UCSD-AML1 (cell line): ENCODE measurements at regions not wholly inside any gene's neighbourhood (a gene's known extent, or its start where the extent isn't known, plus 50 kb on each side); places are given as distances from the start of the nearest gene placed in this dataset.

Source experiments
- DNase-seq: peaks from one replicate; lab custom pipeline; 2025; ENCODE audit not compliant: unreplicated experiment; lab: John Stamatoyannopoulos, UW

DNA sequence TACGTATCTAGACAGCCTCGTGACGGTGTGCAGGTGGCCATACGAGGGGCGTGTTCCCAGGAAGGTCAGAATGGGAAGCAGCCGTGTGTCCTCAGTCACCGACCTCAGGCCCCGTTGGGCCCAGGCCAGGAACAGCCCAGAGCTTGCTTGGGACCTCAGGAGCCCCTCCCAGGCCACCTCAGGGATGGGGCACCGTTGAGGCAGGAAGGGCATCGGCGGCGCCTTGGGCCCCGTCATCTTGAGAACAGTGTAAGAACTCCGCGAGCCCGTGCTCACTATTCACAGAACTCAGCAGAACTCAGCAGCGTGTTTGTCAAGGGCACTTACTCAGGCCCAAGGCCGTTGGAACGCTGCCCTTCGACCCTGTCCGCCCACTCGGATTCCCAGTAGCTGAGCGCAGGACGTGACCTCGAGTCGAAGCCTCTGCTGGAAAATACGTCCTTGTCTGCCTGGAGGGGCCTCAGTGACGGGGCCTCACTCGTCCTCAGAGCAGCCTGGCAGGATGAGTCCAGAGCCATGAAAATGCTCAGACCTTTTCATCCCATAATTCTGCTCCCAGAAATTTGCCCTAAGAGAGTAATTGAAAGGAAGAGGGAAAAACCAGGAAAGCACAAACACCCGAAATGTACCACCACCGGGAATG lies 1134.8 kb downstream of the BRD1 start:
- DNase-seq = no peak

DNA sequence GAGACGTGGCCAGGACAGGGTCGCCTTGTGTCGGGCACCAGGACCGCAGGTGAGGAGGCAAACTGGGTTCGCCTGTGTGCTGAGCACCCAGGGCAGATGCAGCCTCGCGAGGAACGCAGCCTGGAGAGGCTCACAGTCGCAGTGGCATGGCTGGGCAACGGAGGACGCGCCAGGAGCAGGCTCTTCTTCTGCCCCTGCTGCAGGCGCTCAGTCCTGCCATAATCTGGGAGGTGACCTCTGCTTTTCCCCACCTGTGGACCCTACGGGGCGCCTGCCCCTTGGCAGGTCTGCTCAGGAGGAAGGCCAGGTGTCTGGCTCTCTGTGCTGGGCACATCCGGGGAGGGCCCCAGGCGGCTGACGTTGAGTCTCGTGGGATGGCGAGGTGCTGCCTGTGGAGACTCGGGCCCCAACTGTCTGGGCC lies 1136.2 kb downstream of the BRD1 start:
- DNase-seq = no peak

DNA sequence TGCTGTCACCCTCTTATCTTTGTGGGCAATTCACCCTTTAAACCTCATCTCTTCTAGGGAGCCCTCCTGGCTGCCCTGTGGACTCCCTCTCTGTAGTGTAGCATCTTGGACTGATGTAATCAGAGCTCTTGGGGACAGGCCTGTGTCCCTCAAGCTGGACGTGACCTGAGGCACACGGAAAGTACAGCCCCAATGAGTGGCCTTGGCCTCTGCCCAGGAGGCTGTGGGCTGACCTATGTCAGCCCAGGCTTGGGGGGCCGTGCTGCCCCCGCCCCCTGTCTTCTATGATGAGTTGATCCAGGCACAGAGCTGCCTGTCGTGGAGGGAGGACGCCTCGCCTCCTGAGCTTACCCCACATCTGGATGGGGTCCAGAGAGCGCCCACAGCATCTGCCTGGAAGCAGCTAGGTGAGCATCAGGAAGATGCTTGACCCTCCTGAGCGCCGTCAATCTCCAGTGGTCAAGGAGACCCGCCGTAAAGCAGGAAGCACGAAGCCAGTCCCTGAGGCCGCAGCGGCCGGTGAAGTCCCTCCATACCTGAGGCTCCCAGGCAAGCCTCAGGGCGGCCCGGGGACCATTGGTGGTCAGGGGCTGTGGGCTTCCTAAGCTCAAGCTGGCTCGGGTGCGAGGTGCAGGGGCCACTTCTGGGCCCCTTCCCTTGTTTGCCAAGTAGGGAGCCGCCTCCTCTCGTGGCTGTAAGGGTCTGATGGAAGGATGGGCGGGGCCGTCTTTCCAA lies 1136.9 kb downstream of the BRD1 start:
- DNase-seq = no peak

DNA sequence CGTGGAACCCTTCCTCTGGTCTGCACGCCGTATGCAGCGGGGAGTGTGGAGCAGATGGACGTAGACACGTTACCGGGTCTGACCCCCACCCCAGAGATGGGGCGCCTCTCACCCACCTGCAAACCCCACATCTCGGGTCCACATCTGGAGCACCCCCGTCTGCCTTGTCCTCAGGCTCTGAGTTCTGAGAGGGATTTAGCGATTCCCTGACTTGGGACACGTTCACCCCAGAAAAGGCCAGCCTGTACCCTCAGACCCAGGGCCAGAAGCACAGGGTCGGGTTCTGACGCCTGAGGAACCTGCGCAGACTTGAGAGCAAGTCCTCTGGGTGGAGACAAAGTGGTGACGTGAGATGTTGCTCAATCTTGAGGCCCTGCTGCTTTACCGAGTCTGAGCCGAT lies 1138.5 kb downstream of the BRD1 start:
- no peak for DNase-seq

DNA sequence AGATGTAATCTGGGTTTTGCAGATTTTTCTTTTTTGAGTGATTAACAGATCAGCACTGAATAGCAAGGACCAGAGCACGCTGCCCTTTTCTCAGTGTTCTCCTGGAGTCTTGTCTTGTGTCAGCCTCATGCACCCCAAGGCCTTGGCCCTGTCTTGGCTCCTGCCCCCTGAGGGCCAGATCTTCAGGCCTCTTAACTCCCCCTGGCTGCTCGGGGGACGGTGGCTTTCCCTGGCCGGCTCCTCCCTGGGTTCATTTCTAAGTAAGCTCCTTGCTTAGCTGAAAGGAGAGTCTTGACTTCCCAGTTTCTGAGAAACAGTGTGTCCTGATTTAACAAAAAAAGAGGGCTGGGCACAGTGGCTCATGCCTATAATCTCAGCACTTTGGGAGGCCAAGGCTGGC lies 1139.3 kb downstream of the BRD1 start:
- no peak for DNase-seq

DNA sequence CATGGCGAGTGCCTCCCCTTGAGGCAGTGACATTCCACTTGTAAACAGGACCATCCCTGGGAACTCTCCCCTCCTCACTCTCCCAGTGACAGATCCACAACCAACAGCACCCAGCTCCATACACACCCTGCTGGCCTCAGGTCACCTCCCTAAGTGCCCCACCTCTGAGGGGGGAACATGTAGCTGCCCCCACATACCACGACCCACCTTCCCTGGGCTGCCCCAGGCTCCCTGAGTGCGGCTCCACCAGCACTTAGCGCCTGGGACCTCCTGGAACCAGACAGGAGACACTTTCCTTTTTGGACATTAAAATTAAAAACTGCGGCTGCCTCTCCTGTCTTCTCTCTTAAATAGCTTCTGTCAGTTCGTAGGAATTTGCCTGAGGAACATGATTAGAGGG lies 1140.1 kb downstream of the BRD1 start:
- no peak for DNase-seq

DNA sequence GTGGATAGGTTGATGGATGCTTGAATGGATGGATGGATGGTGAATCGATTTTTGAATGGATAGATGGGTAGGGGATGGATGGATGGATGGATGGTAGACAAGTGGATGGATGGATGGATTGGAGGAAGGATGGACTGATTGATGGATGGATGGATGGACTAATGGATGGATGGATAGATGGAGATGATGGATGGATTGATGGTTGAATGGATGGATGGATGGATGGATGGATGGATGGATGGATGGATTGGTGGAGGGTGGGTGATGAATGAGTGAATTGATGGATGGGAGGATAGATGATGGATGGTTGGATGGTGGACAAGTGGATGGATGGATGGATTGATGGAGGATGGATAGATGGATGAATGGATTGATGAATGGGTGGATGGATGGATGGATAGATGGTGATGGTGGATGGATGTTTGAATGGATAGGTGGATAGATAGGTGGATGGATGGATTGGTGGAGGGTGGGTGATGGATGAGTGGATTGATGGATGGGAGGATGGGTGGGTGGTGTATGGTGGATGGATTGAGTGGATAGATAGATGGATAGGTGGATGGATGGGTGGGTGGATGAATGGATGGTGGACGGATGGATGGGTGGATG lies 1140.9 kb downstream of the BRD1 start:
- DNase-seq = no peak

DNA sequence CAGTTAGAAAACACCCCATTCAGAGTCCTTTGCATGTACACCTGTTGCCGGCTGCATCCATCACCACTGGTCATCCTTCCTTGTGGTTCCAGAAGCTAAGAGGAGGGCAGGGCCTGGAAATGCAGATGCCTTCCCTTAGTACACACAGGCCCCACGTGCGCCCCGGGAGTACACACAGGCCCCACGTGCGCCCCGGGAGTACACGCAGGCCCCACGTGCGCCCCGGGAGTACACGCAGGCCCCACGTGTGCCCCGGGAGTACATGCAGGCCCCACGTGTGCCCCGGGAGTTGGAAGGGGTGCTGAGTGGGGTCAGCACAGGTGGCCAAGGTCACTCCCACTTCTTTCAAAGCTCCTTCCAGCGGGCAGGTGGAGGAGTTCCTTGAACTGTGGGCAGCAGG lies 1141.9 kb downstream of the BRD1 start:
- DNase-seq = no peak

DNA sequence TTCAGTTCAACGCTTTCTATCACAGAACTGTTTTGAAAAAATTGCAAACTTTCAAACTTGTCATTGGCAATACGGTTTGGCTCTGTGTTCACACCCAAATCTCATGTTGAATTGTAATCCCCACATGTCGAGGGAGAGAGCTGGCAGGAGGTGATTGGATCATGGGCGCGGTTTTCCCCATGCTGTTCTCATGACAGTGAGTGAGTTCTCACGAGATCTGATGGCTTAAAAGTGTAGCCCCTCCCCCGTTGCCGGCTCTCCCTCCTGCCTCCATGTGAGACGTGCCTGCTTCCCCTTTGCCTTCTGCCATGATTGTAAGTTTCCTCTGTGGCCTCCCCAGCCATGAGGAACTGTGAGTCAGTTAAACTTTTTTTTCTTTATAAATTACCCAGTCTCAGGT lies 1144.0 kb downstream of the BRD1 start:
- DNase-seq = no peak

DNA sequence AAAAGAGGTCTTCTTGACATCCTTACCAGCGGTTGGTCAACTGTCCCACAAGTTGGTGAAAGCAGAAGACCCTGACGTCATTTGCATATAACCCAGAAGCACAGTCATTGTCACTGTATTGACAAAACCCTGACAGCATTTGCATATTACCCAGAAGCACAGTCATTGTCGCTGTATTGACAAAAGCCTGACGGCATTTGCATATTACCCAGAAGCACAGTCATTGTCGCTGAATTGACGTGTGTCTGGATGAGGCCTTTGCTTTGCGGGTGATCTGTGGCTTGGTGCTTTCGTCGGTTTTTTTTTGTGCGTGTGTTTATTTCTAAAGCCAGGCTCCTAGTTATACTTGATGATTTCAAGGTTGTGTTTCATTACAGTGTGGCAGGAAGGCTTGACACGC lies 1145.2 kb downstream of the BRD1 start:
- no peak for DNase-seq

DNA sequence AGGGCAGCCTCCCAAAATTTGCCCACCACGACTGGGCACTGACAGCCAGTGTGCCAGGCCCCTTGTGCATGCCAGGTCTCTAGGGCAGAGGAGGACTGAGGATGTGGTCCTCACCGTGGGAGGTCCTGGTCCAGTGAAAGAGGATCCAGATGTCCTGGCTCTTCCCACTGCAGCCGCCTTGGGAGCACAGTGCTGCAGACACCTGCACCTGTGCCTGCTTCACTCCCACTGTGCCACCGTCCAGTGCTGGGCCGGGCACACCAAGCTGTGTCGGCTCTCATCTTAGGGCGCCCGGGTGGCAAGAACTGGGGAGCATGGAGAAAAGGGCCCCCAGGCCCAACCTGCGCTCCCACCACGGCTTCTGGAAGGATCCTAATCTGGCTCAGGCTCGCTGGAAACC lies 1147.1 kb downstream of the BRD1 start:
- DNase-seq = no peak

DNA sequence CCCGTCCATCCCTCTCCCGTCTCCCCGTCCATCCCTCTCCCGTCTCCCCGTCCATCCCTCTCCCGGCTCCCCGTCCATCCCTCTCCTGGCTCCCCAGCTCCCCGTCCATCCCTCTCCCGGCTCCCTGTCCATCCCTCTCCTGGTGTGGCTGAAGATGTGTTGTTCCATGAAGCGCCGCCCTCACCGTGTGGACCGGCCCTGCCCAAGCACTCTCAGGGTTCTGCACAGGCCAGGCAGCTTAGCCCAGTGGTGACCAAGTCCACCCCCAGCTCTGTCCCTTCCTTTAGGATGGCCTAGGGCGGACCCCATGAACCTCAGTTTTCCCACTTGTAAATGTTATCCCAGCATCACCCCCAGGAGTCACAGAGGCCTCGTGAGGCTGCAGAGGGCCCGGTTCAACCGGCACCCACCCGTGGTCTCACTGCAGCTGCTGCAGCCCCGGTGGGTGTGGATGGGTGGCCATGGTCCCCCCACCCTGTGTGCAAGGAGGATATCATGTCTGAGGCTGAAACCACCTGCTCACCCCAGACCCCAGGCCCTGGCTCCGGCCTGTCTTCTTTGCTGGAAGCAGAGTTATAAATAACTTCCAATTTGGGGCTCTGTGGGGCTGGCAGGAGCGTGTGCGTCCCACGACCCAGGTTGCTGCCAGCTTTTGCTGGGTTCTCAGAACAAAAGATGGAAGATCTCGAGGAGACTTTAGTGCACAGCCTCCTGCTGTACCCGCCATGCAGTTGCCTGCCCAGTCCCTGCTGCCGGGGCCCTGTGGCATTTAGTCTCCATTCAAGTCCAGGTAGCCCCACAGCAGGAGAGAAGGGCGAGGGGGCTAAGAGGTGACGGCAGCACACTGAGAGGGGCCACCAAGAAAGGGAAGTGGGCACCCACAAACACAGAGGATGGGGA lies 1147.8 kb downstream of the BRD1 start:
- DNase-seq = no peak

DNA sequence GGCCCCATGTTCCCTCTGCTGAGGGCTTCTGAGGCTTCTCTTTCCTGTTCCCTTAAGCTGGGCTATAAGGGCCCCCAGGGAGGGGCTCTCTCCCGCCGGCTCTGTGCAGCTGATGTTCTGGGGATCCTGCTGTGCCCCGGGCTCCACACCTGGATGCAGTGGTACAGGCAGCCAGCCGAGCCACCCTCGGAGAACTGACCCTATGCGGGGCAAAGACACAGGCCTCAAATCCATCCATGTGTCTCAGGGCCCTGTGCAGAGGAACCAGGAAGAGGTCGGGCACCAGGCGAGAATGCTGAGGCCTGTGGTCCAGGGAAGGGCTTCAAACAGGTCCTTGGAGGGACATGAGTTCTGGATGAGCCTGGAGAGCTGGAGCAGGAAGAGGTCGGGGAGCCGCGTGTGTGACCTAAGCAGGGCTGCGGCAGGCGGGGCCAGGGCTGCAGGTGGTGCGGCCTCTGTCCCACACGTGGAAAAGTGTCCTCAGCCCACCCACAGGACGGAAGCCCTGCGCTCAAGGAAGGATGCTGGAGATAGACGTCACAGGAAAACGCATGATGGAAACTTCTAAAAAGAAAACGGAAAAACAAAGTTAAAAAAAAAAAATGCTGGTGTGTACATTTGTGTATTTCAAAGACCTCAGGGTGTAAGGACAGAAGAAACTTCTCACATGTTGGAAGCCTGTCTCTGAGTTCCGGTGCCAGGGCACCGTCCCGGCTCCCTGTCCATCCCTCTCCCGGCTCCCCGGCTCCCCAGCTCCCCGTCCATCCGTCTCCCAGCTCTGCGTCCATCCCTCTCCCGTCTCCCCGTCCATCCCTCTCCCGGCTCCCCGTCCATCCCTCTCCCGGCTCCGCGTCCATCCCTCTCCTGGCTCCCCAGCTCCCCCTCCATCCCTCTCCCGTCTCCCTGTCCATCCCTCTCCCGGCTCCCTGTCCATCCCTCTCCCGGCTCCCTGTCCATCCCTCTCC lies 1149.2 kb downstream of the BRD1 start:
- DNase-seq = no peak

DNA sequence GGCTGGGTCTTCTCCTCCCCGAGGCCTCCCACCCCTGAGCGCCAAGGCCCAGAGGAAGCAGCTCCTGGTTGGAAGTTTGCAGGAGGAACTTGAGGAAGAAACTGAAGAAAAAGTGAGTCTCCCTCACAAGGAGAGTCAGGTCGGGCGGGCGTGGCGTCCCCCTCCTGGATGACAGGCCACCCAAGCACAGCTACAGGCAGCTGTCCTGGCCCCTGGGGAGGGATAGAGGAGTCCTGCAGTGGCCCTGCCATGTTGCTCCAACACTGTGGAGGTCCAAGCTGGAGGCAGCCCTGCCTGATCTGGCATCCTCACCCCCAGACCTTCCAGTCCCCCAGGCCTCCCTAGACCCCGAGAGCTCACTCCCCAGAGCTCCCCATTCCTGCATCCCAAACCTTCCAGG lies 1150.1 kb downstream of the BRD1 start:
- DNase-seq = no peak

DNA sequence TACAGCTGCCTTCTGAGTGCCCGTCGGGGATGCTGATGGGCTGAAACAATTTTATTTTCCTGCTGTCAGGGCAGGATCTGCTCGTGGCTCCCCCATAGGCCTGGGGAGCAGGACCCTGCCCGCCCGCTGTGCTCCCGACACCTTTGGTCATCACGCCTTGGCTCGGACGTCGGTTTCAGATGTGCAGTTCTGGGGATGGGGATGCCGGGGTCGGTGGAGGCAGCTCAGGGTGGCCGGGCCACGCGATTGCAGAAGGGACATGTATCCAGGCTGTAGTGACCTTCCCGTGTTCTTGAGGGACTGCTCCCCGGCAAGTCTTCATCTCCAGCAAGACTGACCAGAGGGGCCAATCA lies 1150.5 kb downstream of the BRD1 start:
- DNase-seq = no peak

DNA sequence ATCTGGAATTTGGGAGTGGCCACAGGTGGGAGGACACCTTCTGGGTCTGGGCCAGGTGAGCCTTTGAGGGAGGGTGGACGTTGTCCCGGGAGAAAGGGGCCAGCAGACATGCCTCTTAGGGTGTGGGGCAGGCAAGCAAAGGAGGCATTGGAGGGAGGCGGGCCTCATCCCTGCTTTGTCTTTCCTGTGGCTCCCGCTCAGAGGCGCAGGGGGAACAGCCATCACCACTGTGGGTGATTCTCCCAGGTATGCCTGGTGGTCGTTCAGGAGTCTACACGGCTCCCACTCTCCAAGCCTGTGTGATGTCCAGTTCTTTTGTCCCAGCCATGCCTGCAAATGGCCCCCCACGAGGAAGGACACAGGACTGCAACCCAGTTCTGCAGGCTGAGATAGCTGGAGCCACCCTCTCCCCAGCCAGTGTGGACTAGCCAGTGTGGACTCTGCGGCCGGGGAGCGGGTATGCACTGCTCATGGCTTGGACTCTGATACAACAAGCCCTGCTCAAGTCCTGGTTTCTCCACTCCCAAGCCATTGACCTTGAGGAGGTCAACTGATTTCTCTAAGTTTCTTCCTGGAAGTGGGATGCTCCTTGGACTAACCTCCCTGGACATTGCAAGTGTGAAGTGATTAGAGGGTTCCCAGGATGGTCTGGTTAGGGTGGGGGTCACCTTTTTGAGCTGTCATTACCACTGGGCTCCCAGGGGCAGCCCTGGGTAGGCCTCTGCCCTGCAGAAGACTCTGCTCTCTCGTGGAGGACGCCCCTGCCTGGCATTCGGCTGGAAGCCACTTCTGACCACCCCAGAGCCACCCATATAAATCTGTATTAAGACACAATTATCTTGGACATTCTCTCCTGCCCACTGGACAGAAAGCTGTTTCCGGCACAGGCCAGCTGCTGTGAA lies 1151.2 kb downstream of the BRD1 start:
- no peak for DNase-seq

DNA sequence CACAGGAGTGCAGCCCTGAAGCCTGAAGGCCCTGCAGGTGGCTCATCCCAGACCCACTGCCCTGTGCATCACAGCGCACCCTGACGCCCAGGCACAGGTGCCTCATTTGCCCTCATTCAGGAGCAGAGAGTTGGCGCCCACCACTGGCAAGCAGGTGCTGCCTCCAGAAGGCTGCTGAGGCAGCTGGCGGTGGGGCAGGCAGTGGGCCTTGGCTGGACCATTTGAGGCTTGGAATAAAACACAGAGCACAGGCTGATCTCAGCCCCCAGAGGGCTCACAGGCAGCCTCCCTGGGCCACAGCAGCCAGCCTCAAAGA lies 1151.9 kb downstream of the BRD1 start:
- no peak for DNase-seq

DNA sequence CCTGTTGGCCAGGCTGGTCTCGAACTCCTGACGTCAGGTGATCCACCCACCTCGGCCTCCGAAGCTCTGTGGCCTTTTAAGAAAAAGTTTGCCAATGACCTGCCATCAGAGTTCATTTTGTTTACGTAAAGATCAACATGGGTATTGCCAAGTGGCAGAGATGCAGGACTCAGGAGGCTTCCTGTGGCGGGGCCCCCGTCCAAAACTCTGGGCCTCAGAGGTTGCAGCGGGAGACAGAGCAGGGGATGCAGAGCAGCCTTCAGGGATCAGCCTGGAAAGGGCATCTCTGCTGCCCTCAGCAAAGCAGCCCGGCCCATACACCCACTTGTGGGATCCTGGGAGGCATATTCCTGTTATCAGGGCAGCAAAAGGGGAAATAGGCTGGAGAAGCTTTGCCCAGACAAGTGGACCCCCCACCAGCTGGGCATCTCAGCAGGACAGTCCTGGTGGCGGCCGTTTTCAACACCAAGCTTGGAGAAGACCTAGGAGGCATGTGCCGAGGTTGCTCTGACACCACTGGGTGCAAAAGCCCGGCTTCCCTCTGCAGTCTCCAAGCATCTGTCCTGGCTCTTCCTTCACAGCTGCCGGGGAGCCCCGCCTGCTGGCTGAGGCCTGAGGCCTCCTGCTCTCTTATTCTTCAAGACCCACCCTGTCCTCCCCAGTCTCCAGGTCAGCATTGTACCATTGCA lies 1152.4 kb downstream of the BRD1 start:
- DNase-seq = no peak
